Stimulated activated naive CD8-positive, alpha-beta T cell treated with anti-CD3 and anti-CD28 coated beads, Interleukin-15, amount 100 ng/mL, for 72 hours (primary cell): ENCODE measurements at regions not wholly inside any gene's neighbourhood (a gene's known extent, or its start where the extent isn't known, plus 50 kb on each side); places are given as distances from the start of the nearest gene placed in this dataset.

ENCODE experiments used
- ATAC-seq: fragments of 150-1000 bp; cut with Tn5 transposase; 2 replicates; pipeline ENCODE4 v1.10.0; 2021; ENCODE audit warnings: mild to moderate bottlenecking, moderate library complexity
- DNase-seq, 2 donors: peaks; one replicate each; pipeline ENCODE4 v3.0.0; 2021 to 2022
- H3K27ac Mint-ChIP-seq, 2 donors: one replicate each; pipeline ENCODE4 v1.8.0; 2022; ENCODE audit warnings: mild to moderate bottlenecking in 2 of 2, mixed read lengths in 2 of 2, moderate library complexity in 2 of 2
- H3K27me3 Mint-ChIP-seq: one replicate; pipeline ENCODE4 v1.8.0; 2022; ENCODE audit warnings: mixed read lengths
- H3K4me1 Mint-ChIP-seq: one replicate; pipeline ENCODE4 v1.8.0; 2022; ENCODE audit warnings: mild to moderate bottlenecking, mixed read lengths
- H3K4me3 Mint-ChIP-seq, 2 donors: one replicate each; pipeline ENCODE4 v1.8.0; 2022; ENCODE audit warnings: mild to moderate bottlenecking in 2 of 2, mixed read lengths in 2 of 2, moderate library complexity in 1 of 2
- H3K9me3 Mint-ChIP-seq, 2 donors: one replicate each; pipeline ENCODE4 v1.8.0; 2022; ENCODE audit warnings: mixed read lengths in 2 of 2

DNA sequence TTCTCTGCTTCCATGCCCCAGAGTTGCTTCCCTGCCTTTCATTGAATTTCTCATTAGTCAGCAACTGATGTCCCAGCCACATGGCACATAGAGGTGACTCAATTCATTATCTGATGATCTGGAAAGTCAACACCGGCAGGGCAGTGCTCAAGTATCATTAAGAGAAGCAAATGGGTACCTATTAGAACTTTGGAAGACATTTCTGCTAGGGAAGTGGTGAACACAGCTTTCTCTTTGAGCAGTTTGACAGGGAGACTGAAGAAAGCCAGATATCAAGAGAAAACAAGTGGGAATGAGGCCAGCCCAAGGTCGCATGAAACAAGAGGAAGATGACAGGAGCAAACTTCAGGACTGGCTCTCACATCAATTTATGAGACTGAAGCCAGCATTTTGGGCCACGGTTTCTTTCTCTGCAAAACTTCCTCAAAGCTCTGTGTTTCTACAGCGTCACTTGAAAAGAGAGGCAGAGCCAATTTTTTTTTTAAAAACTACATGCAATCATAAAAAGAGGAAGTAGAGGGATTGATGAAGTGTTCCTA, 108.3 kb upstream of the RPS6KA3 start:
- Mint-ChIP-seq H3K27ac (peak overlapping the region in 1 of 2 donors; percentile 56), H3K27me3 (no peaks in the 10 kb centered on the region), H3K9me3 (no peaks in the 10 kb centered on the region), H3K4me1 (peaks cover 30% of the 10 kb centered on the region), H3K4me3 (peak overlapping the region; percentile 53)
- ATAC-seq (no peak), DNase-seq (no peak)

GRCh38 chrX:20374450-20374849, 107.7 kb upstream of the RPS6KA3 start:
- no peaks in the 10 kb centered on the region for H3K27me3 Mint-ChIP-seq
- ATAC-seq (no peak), DNase-seq (no peak)
- H3K4me3 Mint-ChIP-seq = no peak overlapping the region
- no peak overlapping the region for H3K27ac Mint-ChIP-seq
- H3K4me1 Mint-ChIP-seq = peaks cover 30% of the 10 kb centered on the region
- no peaks in the 10 kb centered on the region for H3K9me3 Mint-ChIP-seq

DNA sequence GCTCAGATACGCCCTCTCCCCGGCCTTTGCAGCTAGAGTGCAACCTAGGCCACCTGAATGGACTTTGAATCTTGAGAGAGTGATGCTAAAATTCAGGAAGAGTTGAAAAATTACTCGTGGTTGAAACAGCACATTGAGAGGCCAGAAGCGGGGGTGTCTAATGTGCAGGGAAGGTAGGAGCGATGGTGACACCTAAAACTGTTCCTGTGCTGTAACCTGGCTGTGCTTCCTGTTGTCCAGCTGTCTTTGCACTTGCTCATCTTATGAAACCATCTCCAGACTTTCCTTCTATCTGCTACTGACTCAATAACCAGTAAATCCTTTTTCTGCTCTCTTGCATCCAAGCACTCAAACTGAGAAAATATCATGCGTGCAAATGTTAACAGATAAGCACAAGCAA, 106.4 kb upstream of the RPS6KA3 start:
- ATAC-seq (no peak), DNase-seq (no peak)
- Mint-ChIP-seq H3K4me1 (peaks cover 23% of the 10 kb centered on the region), H3K27ac (no peak overlapping the region), H3K27me3 (no peaks in the 10 kb centered on the region), H3K9me3 (no peaks in the 10 kb centered on the region), H3K4me3 (no peak overlapping the region)

DNA sequence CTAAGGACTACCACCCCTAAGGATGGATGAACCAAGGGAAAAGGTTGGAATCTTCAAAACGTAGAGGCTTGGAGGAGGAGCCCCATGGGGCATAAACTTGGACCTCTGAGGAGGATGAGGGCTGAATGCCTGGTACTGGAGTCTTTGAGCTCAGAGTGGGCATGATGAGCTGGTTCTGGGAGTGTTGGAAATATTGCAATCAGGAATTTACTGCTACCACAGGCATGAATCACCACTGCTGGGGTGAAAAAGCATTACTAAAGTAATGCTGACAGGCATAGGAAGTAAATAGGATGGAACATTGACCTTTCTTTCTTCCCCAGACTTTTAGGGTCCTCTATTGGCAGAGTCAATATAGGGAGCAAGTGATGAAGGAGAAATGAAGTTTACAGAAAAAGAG, 105.8 kb upstream of the RPS6KA3 start:
- DNase-seq (no peak), ATAC-seq (no peak)
- H3K4me1 Mint-ChIP-seq = peaks cover 20% of the 10 kb centered on the region
- no peak overlapping the region for H3K4me3 Mint-ChIP-seq
- H3K27me3 Mint-ChIP-seq = no peaks in the 10 kb centered on the region
- H3K27ac Mint-ChIP-seq = no peak overlapping the region
- H3K9me3 Mint-ChIP-seq = no peaks in the 10 kb centered on the region

DNA sequence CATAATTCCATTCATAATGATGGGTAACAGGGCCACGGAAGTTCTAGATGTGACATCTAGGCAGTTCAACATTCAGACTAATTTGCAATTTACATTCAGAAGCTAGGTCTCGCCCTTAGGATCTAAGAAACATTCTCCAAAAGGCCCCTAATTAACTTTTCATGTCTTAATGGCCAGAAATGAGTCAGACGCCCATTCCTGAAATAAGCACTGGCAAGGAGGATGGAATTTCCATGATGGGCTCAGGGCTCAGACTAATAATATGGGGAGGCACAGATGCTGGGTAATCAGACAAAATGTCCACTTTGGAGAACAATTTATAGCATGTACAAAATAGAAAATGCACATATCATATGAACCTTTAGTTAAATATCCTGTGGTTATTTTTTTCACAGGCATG, 102.8 kb upstream of the RPS6KA3 start:
- ATAC-seq (no peak), DNase-seq (no peak)
- Mint-ChIP-seq H3K4me1 (peaks cover 11% of the 10 kb centered on the region), H3K27ac (no peak overlapping the region), H3K27me3 (no peaks in the 10 kb centered on the region), H3K4me3 (no peak overlapping the region), H3K9me3 (no peaks in the 10 kb centered on the region)

- no peaks in the 10 kb centered on the region for H3K27me3 Mint-ChIP-seq
- no peaks in the 10 kb centered on the region for H3K9me3 Mint-ChIP-seq
- no peak for DNase-seq
- no peak overlapping the region for H3K4me3 Mint-ChIP-seq
- no peaks in the 10 kb centered on the region for H3K4me1 Mint-ChIP-seq
- H3K27ac Mint-ChIP-seq = no peak overlapping the region
- no peak for ATAC-seq
Measured at GRCh38 chrX:20364238-20364637, 97.5 kb upstream of the RPS6KA3 start.

GRCh38 chrX:20363275-20363674, 96.6 kb upstream of the RPS6KA3 start:
- Mint-ChIP-seq H3K9me3 (no peaks in the 10 kb centered on the region), H3K4me1 (no peaks in the 10 kb centered on the region), H3K27me3 (no peaks in the 10 kb centered on the region), H3K4me3 (no peak overlapping the region), H3K27ac (no peak overlapping the region)
- no peak for DNase-seq
- no peak for ATAC-seq

DNA sequence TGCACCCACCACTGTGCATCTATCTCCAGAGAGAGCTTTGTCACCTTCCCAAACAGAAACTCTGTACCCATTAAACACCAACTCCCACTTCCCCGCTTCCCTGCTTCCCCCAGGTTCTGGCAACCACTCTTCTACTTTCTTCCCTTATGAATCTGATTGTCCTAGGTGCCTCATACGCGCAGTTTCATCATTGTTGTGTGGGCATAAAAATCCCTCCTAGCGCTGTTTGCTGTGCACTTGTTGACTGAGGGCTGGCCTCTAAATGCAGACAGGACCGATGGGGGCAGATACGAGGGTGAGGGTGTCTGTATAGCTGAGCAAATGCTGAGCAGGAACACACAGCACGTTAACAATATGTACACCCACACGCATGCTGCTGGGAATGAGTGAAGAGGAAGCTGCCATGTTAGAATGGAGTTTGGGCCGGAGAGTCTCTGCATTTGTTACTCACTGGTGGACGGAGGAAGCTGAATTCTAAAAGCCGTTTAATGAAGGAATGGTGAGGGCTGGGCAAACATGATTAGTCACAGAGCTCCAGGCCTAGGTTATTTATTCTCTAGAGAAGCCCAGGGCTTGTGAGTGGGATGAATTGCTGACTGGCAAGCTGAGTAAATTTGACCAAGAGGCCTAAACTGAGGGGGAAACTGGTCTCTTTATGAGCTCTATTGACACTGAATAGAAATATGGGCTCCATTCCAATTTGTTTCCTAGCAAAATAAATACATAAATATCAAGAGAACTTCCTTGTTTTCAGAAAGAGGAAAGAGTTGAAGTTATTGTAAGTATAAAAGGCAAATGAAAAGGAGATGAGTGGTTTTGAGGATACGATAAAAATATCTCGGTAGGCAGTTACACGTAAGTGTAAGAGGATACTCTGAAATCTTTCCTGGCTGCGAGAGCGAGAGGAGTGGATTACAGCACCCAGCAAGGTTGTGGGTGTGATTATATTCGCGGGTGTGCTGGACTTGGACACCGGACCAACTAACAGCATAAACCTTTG, 95.9 kb upstream of the RPS6KA3 start:
- Mint-ChIP-seq H3K27ac (no peak overlapping the region), H3K4me3 (no peak overlapping the region), H3K4me1 (no peaks in the 10 kb centered on the region), H3K9me3 (no peaks in the 10 kb centered on the region), H3K27me3 (no peaks in the 10 kb centered on the region)
- DNase-seq (no peak), ATAC-seq (no peak)

- Mint-ChIP-seq H3K27ac (no peak overlapping the region), H3K4me3 (no peak overlapping the region), H3K4me1 (no peaks in the 10 kb centered on the region), H3K9me3 (no peaks in the 10 kb centered on the region), H3K27me3 (no peaks in the 10 kb centered on the region)
- ATAC-seq (no peak), DNase-seq (no peak)
Measured at GRCh38 chrX:20361890-20362262, 95.2 kb upstream of the RPS6KA3 start.

DNA sequence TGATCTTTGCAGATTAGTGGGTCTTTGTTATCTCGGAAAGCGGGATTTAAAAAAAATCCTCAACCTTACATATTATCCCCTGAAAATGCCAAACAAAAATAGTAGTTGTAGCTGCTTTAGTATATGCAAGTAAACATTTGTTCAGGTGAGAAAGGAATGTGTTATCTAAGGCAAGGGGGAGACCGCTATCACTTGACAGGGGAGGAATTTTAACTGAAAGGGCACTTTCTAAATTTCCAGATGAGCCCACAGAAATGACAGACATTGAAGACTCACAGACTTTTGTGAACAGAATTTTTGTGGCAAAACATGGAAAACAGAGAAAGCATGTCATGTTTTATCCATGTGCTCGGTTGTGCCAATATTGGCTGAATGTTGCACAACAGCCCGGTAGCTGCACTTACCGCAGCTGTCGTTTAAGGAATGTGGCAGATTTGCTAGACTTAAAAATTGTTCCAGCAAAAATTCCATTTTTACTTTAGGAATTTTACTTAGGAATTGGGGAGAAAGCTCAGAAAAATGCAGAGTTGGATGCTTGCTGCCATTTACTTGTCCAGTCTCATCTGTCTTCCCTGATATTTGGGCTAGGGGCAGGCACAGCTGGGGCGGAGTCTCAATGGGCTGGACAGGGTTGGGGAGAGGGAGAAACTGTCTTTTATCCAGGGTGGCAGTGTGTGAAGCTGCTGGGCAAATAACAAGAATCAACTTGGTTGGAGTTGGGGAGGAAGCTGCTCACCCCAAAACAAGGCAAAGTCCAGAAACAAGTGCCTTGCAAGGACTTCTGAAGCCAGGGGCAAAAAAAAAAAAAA, 94.6 kb upstream of the RPS6KA3 start:
- Mint-ChIP-seq H3K4me3 (no peak overlapping the region), H3K9me3 (no peaks in the 10 kb centered on the region), H3K4me1 (no peaks in the 10 kb centered on the region), H3K27ac (no peak overlapping the region), H3K27me3 (no peaks in the 10 kb centered on the region)
- no peak for ATAC-seq
- DNase-seq = no peak

DNA sequence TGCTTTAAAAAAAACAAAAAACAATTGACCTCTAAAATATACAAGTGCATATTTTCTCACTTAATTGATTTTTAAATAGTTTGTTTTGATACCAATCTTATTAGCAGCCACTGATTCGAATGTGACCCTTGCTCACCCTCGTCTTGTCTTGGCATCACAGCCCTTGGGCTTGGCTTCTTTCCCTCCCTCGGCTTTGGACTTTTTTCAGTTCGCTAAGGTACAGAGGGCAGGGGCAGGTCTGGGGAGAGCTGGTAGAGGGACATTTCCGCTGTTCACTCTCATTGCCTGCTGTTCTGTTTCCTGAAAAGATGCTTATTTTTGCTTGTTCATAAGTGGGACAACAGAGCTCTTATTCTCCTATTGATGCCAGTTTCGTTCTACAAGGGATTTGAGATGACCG, 88.5 kb upstream of the RPS6KA3 start:
- H3K9me3 Mint-ChIP-seq = no peaks in the 10 kb centered on the region

GRCh38 chrX:20354505-20354904, 87.8 kb upstream of the RPS6KA3 start:
- no peaks in the 10 kb centered on the region for H3K27me3 Mint-ChIP-seq
- ATAC-seq = peak; percentile 90
- no peak for DNase-seq
- H3K27ac Mint-ChIP-seq = no peak overlapping the region
- no peaks in the 10 kb centered on the region for H3K9me3 Mint-ChIP-seq
- peaks cover 17% of the 10 kb centered on the region for H3K4me1 Mint-ChIP-seq
- H3K4me3 Mint-ChIP-seq = peak overlapping the region in 1 of 2 donors; percentile 8

More for the DNA sequence above, 88.5 kb upstream of the RPS6KA3 start:
- no peak for ATAC-seq
- DNase-seq = no peak
- Mint-ChIP-seq H3K4me3 (peak overlapping the region in 1 of 2 donors; percentile 26), H3K27me3 (no peaks in the 10 kb centered on the region), H3K4me1 (peaks cover 17% of the 10 kb centered on the region), H3K27ac (peak overlapping the region in 1 of 2 donors; percentile 33)

- no peak overlapping the region for H3K4me3 Mint-ChIP-seq
- no peaks in the 10 kb centered on the region for H3K27me3 Mint-ChIP-seq
- H3K9me3 Mint-ChIP-seq = no peaks in the 10 kb centered on the region
- ATAC-seq (peak; percentile 91), DNase-seq (peak in 1 of 2 donors; percentile 9)
- peak overlapping the region in 1 of 2 donors; percentile 84 for H3K27ac Mint-ChIP-seq
- peaks cover 17% of the 10 kb centered on the region for H3K4me1 Mint-ChIP-seq
Measured at GRCh38 chrX:20352935-20353336, 86.2 kb upstream of the RPS6KA3 start.

DNA sequence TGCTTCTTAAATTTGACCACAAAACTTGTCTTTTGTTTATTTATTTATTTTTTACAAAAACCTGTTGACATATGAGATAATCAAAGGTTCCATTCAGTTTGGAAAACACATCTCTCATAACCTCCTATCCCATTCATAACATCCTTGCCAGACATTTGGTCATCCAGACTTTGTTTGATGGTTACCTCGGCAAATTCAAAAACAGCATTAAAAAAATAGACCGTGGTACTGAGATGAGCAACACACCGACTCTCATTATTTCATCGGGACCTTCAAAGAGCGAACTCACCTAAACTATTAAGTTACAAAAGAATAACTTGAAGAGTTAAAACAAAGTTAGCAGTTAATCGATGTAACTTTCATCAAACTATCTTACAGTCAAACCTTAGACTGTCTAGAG, 85.8 kb upstream of the RPS6KA3 start:
- ATAC-seq = peak; percentile 56

GRCh38 chrX:20350596-20350995, 83.9 kb upstream of the RPS6KA3 start:
- Mint-ChIP-seq H3K4me3 (no peak overlapping the region), H3K27ac (no peak overlapping the region), H3K9me3 (no peaks in the 10 kb centered on the region), H3K4me1 (peaks cover 17% of the 10 kb centered on the region), H3K27me3 (no peaks in the 10 kb centered on the region)
- ATAC-seq (no peak), DNase-seq (no peak)

More for the DNA sequence above, 85.8 kb upstream of the RPS6KA3 start:
- Mint-ChIP-seq H3K27ac (peak overlapping the region in 1 of 2 donors; percentile 84), H3K27me3 (no peaks in the 10 kb centered on the region), H3K4me1 (peaks cover 17% of the 10 kb centered on the region), H3K9me3 (no peaks in the 10 kb centered on the region), H3K4me3 (peak overlapping the region in 1 of 2 donors; percentile 22)
- DNase-seq = no peak

- peaks cover 6% of the 10 kb centered on the region for H3K4me1 Mint-ChIP-seq
- H3K9me3 Mint-ChIP-seq = peaks cover 0 to 5% of the 10 kb centered on the region in 2 donors
- ATAC-seq (no peak), DNase-seq (no peak)
- no peaks in the 10 kb centered on the region for H3K27me3 Mint-ChIP-seq
- peak overlapping the region in 1 of 2 donors; percentile 46 for H3K27ac Mint-ChIP-seq
- no peak overlapping the region for H3K4me3 Mint-ChIP-seq
Measured at GRCh38 chrX:20348139-20348538, 81.4 kb upstream of the RPS6KA3 start.
